CD4-positive, CD25-positive, alpha-beta regulatory T cell (primary cell): ENCODE measurements at regions not wholly inside any gene's neighbourhood (a gene's known extent, or its start where the extent isn't known, plus 50 kb on each side); places are given as distances from the start of the nearest gene placed in this dataset.

Experiments used
- ATAC-seq, 2 donors: fragments of 150-1000 bp; cut with Tn5 transposase; one replicate each; pipeline ENCODE4 v1.10.0; 2021; ENCODE audit warnings: low read depth in 2 of 2, moderate number of reproducible peaks in 2 of 2, moderate library complexity in 1 of 2
- DNase-seq, 3 donors: peaks; one replicate each; pipeline versions ENCODE4 v3.0.0 to v3.0.0-alpha.2; 2012 to 2022; ENCODE audit warnings: mixed read lengths in 1 of 3
- H3K27ac ChIP-seq: one replicate; pipeline ENCODE4 v1.7.0; 2013; ENCODE audit warnings: mild to moderate bottlenecking, low read length; ENCODE audit not compliant: insufficient read depth, poor library complexity, severe bottlenecking
- H3K27me3 ChIP-seq: one replicate; pipeline ENCODE4 v1.7.0; 2013; ENCODE audit warnings: low read length; ENCODE audit not compliant: control insufficient read depth, insufficient read depth
- H3K36me3 ChIP-seq: one replicate; pipeline ENCODE4 v1.7.0; 2013; ENCODE audit warnings: mild to moderate bottlenecking, low read length, moderate library complexity; ENCODE audit not compliant: control insufficient read depth, insufficient read depth
- H3K4me1 ChIP-seq: 2 replicates; pipeline ENCODE4 v1.7.0; 2013; ENCODE audit warnings: mild to moderate bottlenecking, low read length; ENCODE audit not compliant: insufficient read depth, control insufficient read depth, poor library complexity, severe bottlenecking
- H3K4me3 ChIP-seq: one replicate; pipeline ENCODE4 v1.7.0; 2013; ENCODE audit warnings: low read depth, mild to moderate bottlenecking, low read length, moderate library complexity
- H3K9me3 ChIP-seq, 2 experiments: 1 replicate in 1 of 2; 2 replicates in 1 of 2; pipeline ENCODE4 v1.7.0; 2013; ENCODE audit warnings: low read length in 2 of 2, mild to moderate bottlenecking in 1 of 2, moderate library complexity in 1 of 2; ENCODE audit not compliant: control insufficient read depth in 2 of 2
- H3K27ac Mint-ChIP-seq, 3 donors: one replicate each; pipeline ENCODE4 v1.8.0; 2020 to 2022; ENCODE audit warnings: mild to moderate bottlenecking in 3 of 3, mixed read lengths in 3 of 3, moderate library complexity in 2 of 3
- H3K27me3 Mint-ChIP-seq: one replicate; pipeline ENCODE4 v1.8.0; 2022; ENCODE audit warnings: mild to moderate bottlenecking, mixed read lengths
- H3K36me3 Mint-ChIP-seq: one replicate; pipeline ENCODE4 v1.8.0; 2020; ENCODE audit warnings: mixed read lengths
- H3K4me1 Mint-ChIP-seq, 4 donors: one replicate each; pipeline ENCODE4 v1.8.0; 2020 to 2022; ENCODE audit warnings: mixed read lengths in 4 of 4, mild to moderate bottlenecking in 1 of 4
- H3K4me3 Mint-ChIP-seq, 4 donors: one replicate each; pipeline ENCODE4 v1.8.0; 2020 to 2022; ENCODE audit warnings: mild to moderate bottlenecking in 4 of 4, mixed read lengths in 4 of 4, moderate library complexity in 3 of 4
- H3K9me3 Mint-ChIP-seq, 7 donors: one replicate each; pipeline ENCODE4 v1.8.0; 2020 to 2022; ENCODE audit warnings: mixed read lengths in 7 of 7, mild to moderate bottlenecking in 3 of 7, moderate library complexity in 2 of 7

GRCh38 chr4:123580981-123581664 is 184.5 kb downstream of the SPRY1 start:
- H3K27ac Mint-ChIP-seq: no peak overlapping the region
- no peaks in the 10 kb centered on the region for H3K4me1 Mint-ChIP-seq

DNA sequence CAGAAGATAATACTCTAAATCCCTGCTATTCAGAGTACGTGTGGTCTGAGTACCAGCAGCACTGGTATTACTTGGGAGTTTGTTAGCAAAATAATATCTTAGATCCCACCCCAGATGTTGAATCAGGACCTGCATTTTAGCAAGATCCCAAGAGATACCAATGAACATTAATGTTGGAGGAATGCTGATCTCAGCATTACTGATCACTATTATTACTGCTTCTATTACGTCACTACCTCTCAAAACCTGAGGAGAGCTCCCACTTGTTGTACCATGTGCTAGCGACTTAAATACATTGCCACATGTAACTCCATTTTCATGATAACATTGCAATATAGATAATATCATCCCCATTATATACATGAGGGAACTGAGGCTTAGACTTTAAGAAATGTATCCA is 185.2 kb downstream of the SPRY1 start:
- no peaks in the 10 kb centered on the region for H3K4me1 Mint-ChIP-seq
- H3K9me3 Mint-ChIP-seq: peaks cover 0 to 13% (median 4%) of the 10 kb centered on the region in 7 donors
- Histone ChIP-seq H3K27me3 (no peaks in the 10 kb centered on the region), H3K4me3 (no peak overlapping the region), H3K27ac (no peak overlapping the region), H3K4me1 (no peaks in the 10 kb centered on the region), H3K36me3 (no peaks in the 10 kb centered on the region), H3K9me3 (peaks cover 0 to 7% of the 10 kb centered on the region in 2 experiments)
- H3K27ac Mint-ChIP-seq: no peak overlapping the region
- DNase-seq (no peak), ATAC-seq (no peak)
- H3K27me3 Mint-ChIP-seq: no peaks in the 10 kb centered on the region
- no peaks in the 10 kb centered on the region for H3K36me3 Mint-ChIP-seq
- H3K4me3 Mint-ChIP-seq: no peak overlapping the region

More at GRCh38 chr4:123580981-123581664, 184.5 kb downstream of the SPRY1 start:
- H3K4me3 Mint-ChIP-seq: no peak overlapping the region
- Histone ChIP-seq H3K36me3 (no peaks in the 10 kb centered on the region), H3K4me3 (no peak overlapping the region), H3K27ac (no peak overlapping the region), H3K9me3 (peaks cover 0 to 7% of the 10 kb centered on the region in 2 experiments), H3K27me3 (no peaks in the 10 kb centered on the region), H3K4me1 (no peaks in the 10 kb centered on the region)
- H3K27me3 Mint-ChIP-seq: no peaks in the 10 kb centered on the region
- DNase-seq (no peak), ATAC-seq (no peak)
- peaks cover 0 to 13% (median 4%) of the 10 kb centered on the region in 7 donors for H3K9me3 Mint-ChIP-seq
- no peaks in the 10 kb centered on the region for H3K36me3 Mint-ChIP-seq

GRCh38 chr4:123583043-123583442 is 186.4 kb downstream of the SPRY1 start:
- no peaks in the 10 kb centered on the region for H3K4me1 Mint-ChIP-seq

GRCh38 chr4:123585111-123585510 is 188.5 kb downstream of the SPRY1 start:
- Histone ChIP-seq H3K27me3 (no peaks in the 10 kb centered on the region), H3K36me3 (no peaks in the 10 kb centered on the region), H3K27ac (no peak overlapping the region), H3K4me1 (no peaks in the 10 kb centered on the region), H3K9me3 (peaks cover 0 to 7% of the 10 kb centered on the region in 2 experiments), H3K4me3 (no peak overlapping the region)
- ATAC-seq (no peak), DNase-seq (no peak)
- Mint-ChIP-seq H3K27me3 (no peaks in the 10 kb centered on the region), H3K36me3 (no peaks in the 10 kb centered on the region), H3K4me1 (no peaks in the 10 kb centered on the region), H3K4me3 (no peak overlapping the region), H3K27ac (no peak overlapping the region), H3K9me3 (peaks cover 0 to 13% (median 4%) of the 10 kb centered on the region in 7 donors)

More at GRCh38 chr4:123583043-123583442, 186.4 kb downstream of the SPRY1 start:
- H3K9me3 Mint-ChIP-seq: peaks cover 0 to 13% (median 4%) of the 10 kb centered on the region in 7 donors
- no peaks in the 10 kb centered on the region for H3K27me3 Mint-ChIP-seq
- Histone ChIP-seq H3K36me3 (no peaks in the 10 kb centered on the region), H3K9me3 (peaks cover 0 to 7% of the 10 kb centered on the region in 2 experiments), H3K27me3 (no peaks in the 10 kb centered on the region), H3K4me3 (no peak overlapping the region), H3K4me1 (no peaks in the 10 kb centered on the region), H3K27ac (no peak overlapping the region)
- H3K36me3 Mint-ChIP-seq: no peaks in the 10 kb centered on the region
- H3K27ac Mint-ChIP-seq: no peak overlapping the region
- ATAC-seq (no peak), DNase-seq (no peak)
- H3K4me3 Mint-ChIP-seq: no peak overlapping the region

- H3K4me1 ChIP-seq: no peaks in the 10 kb centered on the region
- H3K9me3 ChIP-seq: no peaks in the 10 kb centered on the region
- no peak overlapping the region for H3K4me3 ChIP-seq
- Mint-ChIP-seq H3K9me3 (no peaks in the 10 kb centered on the region), H3K4me3 (no peak overlapping the region), H3K27me3 (no peaks in the 10 kb centered on the region), H3K4me1 (no peaks in the 10 kb centered on the region), H3K36me3 (no peaks in the 10 kb centered on the region), H3K27ac (no peak overlapping the region)
- H3K27ac ChIP-seq: no peak overlapping the region
- no peaks in the 10 kb centered on the region for H3K36me3 ChIP-seq
- no peak for ATAC-seq
- no peak for DNase-seq
- no peaks in the 10 kb centered on the region for H3K27me3 ChIP-seq
These were observed 191.4 kb downstream of the SPRY1 start for GRCh38 chr4:123587983-123588494.

GRCh38 chr4:123588631-123589241 is 192.1 kb downstream of the SPRY1 start:
- H3K4me3 Mint-ChIP-seq: no peak overlapping the region
- peaks cover 0 to 5% (median 0%) of the 10 kb centered on the region in 7 donors for H3K9me3 Mint-ChIP-seq
- no peak overlapping the region for H3K27ac Mint-ChIP-seq
- Histone ChIP-seq H3K9me3 (no peaks in the 10 kb centered on the region), H3K27ac (no peak overlapping the region), H3K36me3 (no peaks in the 10 kb centered on the region), H3K4me1 (no peaks in the 10 kb centered on the region), H3K4me3 (no peak overlapping the region), H3K27me3 (no peaks in the 10 kb centered on the region)
- no peaks in the 10 kb centered on the region for H3K4me1 Mint-ChIP-seq
- no peaks in the 10 kb centered on the region for H3K36me3 Mint-ChIP-seq
- no peak for DNase-seq
- no peak for ATAC-seq
- no peaks in the 10 kb centered on the region for H3K27me3 Mint-ChIP-seq

DNA sequence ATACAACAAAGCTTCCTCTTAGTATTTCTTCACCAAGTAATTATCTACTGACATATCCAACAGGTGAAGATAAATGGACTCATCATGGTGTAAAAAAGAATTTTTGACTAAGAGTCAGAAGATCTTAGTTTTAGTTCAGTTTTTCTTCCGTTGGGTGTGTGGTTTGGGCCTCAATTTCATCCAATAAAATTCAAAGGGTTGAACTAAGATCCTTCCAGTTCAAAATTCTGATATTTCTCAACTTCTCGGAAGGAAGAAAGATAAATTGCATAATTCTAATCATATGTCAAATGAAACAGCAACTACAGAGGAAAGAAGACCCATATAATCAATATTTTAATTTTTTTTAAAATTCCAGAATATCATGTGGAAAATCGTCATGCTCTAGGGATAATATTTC is 192.7 kb downstream of the SPRY1 start:
- no peaks in the 10 kb centered on the region for H3K4me1 Mint-ChIP-seq
- ATAC-seq: no peak

More for the DNA sequence above, 192.7 kb downstream of the SPRY1 start:
- H3K36me3 Mint-ChIP-seq: no peaks in the 10 kb centered on the region
- Histone ChIP-seq H3K36me3 (no peaks in the 10 kb centered on the region), H3K27ac (no peak overlapping the region), H3K27me3 (no peaks in the 10 kb centered on the region), H3K4me3 (no peak overlapping the region), H3K9me3 (no peaks in the 10 kb centered on the region), H3K4me1 (no peaks in the 10 kb centered on the region)
- DNase-seq: no peak
- H3K27ac Mint-ChIP-seq: no peak overlapping the region
- H3K27me3 Mint-ChIP-seq: no peaks in the 10 kb centered on the region
- H3K9me3 Mint-ChIP-seq: peaks cover 0 to 5% (median 0%) of the 10 kb centered on the region in 7 donors
- no peak overlapping the region for H3K4me3 Mint-ChIP-seq
